HG03103 (cell line): ENCODE measurements at regions not wholly inside any gene's neighbourhood (a gene's known extent, or its start where the extent isn't known, plus 50 kb on each side); places are given as distances from the start of the nearest gene placed in this dataset.

ENCODE experiments used
- ATAC-seq: cut with Tn5 transposase; IDR thresholded peaks from one replicate; pipeline ENCODE4 v1.9.1; 2021; ENCODE audit warnings: low read depth; ENCODE audit not compliant: unreplicated experiment

DNA sequence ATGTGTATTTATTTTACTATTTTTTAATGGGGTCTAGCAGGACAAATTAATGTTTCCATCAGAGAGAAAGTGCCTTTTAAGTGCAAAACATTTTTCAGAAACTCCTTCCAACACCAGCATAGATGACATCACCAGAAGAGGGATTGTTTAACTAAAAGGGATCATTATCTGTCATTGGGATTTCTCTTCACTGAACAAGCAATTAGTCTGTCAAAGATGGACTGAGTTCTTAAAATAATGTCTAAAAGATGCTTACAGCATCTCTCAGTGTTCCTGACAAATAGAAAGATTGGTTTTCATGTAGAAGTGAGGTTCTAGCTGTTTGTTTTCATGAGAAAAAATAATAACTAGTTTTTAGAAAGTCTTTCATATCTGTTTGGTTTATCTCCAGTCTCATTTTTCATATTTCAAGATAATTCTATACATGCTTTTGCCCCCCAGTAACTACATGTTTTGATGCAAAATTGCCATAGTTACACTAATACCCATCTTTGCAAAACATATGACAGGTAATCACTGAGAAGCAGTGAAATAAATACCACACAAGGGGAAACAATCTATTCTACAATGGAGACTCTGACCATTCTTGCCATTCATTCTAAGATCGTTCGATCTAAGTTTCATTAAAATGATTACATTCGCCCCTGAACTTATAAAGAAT is 850.3 kb downstream of the GALC start:
- ATAC-seq, result no peak

DNA sequence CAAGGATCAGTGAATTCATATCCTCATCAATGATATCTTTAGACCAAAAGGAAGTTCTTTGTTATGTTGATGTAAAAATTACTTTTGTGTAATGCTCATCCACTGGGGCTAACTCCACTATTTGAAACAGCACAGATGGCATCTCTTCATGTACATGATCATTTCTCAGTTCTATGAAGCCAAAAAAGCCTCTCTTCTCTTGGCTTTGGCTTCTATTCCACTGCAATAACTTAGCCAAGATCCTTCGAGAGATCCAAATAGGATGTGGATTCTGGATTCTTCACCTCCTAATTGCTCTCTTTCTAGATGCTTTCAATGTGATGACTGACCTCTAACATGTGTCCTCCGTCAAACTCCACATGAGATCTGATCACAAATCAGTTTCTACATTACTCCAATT is 851.2 kb downstream of the GALC start:
- no peak for ATAC-seq

DNA sequence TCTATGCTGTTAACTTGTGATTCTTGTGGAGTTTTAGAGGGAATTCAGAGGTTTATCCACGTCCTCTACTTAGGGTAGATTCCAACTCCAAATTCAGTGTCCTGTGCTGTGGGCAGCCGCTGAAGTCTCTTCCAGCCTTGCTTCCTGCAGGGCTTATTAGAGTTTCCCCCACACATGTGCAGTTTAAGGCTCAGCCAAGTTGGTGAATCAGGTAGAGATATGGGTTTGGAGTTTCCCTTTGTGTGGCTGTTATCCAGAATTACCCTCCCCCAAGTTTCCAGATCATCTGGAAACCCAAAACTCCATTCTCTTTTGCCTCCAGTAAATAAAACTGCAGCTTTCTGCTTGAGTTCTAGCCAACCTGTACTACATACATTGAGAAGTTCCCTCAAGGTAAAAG is 853.7 kb downstream of the GALC start:
- ATAC-seq, result no peak

DNA sequence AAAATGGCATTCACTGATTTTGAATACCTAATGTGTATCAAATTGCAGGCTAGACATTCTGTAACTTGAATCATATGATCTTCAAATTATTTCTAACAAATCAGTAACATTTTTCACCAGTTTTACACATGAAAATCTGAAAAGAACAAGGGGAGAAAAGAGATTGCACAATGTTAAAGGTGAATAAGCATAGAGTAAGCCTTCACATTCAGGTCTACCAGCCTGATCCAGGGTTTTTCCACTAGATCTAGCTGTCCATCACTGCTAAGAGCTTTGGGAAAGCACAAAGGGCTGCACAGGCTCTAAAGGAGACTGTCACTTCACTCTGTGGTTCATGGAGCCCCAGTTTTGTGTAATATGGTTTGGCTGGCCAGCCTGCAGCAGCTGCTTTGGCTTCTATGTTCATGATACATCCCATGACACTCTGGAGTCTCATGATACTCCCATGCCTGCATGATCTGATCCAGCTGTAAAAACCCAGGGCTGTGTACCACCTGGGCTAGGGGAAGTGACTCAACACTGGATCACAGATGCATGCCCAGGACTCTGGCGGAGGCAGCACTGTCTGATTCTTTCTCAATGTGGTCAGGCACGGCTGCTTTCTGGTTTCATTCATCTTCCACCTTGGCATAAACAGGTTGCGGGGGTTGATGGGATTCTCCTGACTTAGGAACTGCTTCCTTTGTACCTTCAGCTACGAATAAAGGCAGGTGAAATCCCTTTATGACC is 859.7 kb downstream of the GALC start:
- ATAC-seq, result no peak

DNA sequence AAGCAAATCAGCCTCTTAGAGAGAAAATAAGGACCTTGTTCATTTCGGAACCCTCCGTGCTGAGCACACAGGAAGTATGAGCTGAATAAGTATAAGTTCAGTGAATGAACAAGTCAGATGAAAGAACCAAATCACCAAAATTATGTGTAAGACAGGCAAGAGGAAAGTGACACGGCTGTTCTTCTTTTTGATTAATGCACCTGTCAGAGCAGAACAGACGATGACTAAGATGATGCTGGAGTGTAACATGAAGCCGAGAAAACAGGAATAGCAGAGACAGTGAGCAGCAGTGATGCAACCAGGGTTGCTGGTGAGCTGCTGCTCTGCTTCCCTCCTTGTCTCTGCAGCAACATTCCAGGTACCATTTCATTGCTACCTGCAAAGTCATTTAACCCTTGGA is 861.1 kb downstream of the GALC start:
- ATAC-seq, result no peak

DNA sequence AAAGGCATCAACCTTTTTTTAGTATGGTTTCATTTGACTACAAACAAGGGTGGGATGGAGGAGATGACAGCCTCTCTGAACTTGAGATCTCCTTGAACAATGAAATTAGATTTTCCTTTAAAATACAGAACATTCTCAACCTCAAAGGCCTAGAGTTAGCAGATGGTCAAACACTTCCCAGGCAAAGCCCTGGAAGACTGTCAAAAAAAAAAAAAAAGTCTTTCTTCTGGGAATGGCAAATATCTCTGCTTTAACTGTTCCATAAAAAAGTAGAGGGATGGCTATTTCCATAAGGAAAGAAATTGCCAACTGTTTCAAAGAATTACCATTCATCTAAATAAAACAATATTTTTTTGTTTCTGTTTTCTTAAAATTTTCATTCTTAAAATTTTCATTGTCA is 870.8 kb downstream of the GALC start:
- ATAC-seq, result no peak

DNA sequence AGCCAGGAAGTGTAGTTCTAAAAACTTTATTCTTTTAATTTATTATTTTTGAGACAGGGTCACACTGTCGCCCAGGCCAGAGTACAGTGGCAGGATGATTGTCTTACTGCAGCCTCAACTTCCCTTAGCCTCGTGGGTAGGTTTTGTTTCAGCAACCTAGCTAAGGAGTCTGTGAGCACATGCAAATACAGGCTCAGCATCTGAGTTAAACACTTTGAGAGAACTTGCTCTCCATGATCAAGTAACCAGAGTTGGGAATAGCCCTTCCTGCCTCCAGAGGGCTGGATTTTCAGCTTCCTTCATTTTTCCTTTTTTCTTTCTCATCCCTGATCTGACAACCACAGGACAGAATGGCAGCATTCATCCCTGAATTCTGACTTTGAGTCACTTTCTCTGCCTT is 871.3 kb downstream of the GALC start:
- no peak for ATAC-seq

DNA sequence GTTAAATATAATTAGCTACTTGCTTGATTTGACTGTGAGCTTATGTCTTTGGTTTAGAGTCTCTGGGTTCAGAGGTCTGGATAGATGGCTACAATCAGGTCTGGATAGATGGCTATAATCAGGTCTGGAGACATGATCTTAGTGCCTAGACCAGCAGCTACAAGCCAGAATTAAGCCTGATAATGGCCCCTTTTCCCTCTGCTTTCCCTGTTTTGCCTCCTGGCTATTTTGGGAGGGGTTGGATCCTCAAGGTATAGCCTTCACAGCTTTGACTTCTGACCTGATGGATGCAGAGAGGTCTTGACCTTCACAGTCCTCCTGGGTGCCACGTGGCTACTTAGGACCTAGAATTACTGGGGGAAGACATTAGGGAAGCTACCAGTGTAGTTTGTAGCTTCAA is 877.7 kb downstream of the GALC start:
- ATAC-seq, result no peak

DNA sequence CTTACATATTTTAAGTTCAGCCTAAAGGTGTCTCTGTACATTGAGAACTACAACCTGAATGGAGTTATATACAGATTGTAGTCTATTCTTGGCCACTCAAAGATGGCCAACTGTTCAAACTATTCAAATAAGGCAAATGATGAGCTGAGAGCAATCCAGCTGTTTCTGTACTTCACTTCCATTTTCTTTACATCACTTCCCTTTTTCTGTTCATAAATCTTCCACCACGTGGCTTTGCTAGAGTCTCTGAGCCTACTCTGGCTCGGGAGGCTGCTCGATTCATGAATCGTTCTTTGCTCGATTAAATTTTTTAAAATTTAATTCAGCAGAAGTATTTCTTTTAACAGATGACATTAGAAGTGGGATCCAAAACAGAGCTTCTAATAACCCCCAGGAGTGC is 879.7 kb downstream of the GALC start:
- ATAC-seq, result no peak

DNA sequence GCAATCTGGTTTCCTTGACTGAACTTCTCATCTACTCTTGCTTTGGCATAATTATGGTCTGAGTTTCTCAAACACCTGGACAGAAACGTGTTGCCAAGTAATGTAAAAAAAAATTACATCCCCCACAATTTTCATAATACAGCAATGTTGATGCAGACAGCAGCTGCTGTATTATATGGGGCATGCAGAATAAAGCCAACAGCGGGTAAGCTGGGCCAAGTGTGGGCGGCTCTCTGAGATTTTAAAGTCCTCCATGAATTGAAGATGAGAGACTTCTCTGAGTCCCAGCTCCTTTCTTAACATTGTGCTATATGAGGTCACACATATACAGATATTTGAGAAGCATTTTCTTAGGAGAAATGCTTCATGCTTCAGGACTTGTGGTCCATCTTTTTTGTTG is 881.2 kb downstream of the GALC start:
- ATAC-seq, result no peak

DNA sequence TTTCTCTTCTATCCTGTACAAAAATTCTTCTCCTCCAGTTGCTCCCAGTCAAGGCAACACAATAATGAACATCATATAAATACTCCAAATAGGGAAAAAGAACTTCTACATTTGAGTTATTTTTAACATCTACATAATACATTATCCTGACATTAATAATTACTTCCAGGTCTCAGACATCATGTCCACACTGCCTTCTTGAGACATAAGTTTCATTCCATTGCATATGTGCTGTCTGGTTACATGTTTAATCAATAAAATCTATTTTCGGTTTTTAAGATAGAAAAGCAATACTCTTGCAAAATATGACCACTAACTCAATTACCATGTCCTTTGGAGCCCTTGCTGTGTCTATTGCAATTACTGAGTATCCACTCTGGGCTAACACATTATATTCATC is 881.9 kb downstream of the GALC start:
- no peak for ATAC-seq

DNA sequence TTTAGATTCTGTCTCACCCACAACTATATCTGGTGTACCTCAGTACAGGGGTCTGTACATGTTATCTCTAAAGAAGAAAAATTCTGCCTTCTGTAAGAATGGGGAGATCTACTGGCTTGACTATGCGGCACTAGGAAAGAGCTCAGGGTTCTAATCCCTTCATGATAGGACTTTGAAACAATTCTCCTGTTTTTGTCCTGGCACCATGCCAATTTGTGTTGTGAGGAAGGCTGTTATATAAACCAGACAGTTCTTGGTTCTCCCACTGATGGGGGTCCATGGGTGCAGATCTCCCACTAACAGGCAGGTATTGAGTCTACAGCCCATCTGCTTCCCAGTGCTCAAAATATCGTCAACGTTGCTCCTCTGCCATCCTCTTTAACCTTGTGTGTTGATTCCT is 883.7 kb downstream of the GALC start:
- no peak for ATAC-seq

DNA sequence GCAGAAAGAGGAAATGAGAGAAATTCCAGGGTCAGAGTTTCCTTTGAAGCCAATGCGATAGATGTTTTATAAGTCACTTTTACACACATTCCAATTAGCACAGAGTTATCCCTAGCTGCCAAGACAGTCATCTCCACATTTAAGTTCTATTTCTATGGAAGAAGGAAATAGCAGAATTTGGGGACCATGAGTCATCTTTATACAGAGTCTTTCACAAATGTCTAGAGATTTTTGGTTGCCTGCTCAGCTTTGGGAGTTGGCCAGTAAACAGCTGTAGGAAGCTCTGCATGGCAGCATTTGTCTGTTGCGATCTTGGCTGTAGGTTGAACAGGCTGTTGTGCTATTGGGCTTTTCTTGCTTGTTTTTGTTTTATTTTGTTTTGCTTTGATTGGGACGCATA is 884.3 kb downstream of the GALC start:
- ATAC-seq, result no peak

DNA sequence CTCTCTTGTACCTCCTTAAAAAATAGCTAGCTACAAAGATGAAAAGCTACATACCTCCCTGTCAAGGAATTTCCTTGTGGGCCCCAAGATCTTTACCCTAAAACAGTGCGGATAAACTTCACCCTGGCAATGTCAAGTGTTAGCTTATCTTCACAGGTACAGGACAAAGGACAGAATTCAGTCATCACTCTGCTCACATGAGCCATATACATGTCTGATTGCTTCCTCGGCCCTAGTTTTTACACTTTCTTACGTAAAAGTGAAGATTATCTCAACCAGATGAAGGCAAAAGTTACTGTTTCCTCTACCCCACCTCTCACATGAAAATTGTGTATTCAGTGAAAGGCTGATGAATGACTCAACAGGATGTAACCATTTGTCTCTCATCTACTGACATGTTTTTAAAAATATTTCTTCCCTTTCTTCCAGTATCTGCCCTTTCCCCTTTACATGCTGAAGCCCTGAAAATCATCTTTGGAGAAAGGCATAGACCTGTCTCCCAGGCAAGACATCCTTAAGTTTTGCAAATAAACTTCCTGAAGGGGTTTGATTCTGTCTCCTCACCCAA is 890.1 kb downstream of the GALC start:
- no peak for ATAC-seq

DNA sequence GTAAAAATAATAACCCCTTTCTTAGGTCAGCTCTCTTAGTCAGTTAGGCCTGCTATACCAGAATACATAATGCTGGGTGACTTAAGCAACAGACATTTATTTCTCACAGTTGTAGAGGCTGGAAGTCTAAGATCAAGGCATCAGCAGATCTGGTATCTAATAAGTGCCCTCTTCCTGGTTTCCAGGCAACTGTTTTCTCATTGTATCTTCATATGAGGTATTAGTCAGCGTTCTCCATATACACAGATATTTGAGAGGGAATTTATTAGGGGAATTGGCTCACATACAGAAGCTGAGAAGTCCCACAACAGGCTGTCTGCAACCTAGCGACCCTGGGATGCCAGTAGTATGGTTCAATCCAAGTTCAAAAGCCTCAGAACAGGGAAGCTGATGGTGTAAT is 896.0 kb downstream of the GALC start:
- ATAC-seq, result no peak

DNA sequence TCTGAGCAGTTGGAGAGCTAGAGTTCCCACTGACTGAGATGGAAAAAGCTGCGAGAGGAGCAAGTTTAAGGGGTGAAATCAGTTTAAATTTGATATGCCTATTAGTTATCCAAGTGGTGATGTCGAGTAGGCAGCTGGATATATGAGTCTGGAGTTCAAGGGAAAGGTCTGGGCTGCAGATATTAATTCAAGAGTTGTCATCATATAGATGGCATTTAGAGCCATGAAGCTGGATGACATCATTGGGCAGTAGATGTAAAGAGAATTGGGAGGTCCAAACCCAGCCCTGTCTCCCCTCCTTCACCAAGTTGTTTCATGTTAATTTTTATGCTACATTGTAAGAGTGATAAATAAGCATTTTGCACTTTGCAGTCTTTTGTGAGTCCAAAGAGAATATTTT is 898.1 kb downstream of the GALC start:
- ATAC-seq, result no peak

DNA sequence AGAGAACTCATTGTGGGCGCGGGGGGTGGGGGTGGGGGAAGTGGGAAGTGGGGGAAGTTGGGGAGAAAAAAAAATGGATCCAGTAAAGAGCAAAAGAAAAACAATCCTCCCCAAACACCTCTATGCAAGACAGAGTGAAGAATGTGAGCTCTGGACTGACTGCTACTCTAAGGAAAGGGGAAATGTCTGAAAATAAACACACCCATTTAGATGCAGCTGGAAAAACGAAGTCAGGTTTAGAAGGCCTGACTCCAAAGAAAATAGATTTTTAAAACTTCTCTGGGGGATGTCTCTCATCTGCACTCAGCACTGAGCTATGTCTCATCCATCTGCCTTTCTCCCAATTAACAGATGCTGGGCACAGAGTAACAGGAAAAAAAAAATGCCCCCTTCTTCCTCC is 904.4 kb downstream of the GALC start:
- ATAC-seq, result no peak

DNA sequence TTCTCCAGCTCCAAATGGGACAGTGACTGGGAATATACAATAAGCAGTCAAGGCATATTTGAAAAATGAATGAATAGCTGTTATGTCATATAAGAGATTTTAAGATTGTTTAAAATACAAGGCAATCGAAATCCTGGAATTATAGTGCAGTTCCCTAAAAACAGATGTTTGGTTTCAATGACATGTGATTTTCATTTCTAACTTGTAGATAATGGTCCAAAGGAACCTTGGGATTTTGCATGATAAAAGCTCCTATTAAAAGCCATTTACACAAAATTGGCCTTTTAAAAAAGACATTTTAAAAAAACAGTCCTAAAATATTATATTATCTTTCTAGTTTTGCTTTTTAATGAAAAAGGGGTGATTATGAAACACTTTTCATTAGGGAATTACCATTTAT is 905.1 kb downstream of the GALC start:
- ATAC-seq, result no peak

DNA sequence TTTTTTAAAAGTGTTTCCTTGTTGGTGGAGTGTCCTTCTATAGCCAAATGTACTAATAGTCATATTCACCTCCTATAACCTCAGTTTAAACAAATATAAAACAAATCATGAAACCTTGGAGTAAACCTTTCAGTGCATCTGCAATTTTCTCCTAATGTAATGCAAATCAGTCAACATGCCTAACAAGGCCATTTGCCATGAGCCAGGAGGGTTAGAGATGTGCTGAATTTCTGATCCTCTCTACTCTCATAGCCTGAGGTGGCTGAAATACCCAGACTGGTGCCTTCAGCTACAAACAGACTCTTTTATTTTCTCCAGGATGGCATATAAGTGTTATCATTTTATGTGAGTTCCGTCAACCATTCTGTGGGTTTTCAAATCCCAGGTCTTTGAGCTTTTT is 908.1 kb downstream of the GALC start:
- ATAC-seq, result no peak

DNA sequence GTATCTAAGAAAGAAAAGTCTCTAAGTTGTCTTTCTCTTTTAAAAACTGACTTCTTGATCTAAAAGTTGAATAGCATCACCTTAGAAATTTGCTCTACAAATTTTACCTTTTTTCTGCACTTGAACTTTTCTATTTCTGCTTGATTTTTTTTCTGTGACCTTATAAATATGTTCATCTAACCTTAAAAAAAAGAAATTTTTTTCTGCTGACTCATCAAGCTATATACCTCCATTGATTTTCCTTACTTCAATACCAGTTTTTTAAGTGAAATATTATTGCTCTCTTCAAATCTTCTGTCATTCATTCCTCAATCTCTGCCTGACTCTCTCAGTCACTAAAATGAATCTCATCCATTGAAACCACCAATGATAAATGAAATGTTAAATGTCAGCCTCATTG is 910.1 kb downstream of the GALC start:
- ATAC-seq, result no peak

DNA sequence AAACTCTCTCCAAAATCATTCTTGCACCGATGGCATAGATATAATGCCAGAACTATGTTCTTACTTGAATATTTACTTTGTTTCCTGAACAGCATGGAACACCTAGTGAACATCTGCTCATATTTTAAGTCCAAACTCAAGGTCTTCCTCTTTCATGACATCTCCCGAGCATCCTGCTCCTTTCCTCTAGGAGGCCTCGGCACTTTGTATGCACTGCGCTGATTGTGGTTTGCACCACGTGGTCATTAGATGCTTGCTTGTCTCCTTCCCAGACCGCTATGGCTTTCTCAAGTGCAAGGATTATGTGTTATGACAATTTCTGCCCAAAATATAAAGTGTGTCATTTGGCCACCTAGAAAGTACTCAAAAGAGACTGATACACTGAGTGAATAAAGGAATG is 912.0 kb downstream of the GALC start:
- ATAC-seq, result no peak

DNA sequence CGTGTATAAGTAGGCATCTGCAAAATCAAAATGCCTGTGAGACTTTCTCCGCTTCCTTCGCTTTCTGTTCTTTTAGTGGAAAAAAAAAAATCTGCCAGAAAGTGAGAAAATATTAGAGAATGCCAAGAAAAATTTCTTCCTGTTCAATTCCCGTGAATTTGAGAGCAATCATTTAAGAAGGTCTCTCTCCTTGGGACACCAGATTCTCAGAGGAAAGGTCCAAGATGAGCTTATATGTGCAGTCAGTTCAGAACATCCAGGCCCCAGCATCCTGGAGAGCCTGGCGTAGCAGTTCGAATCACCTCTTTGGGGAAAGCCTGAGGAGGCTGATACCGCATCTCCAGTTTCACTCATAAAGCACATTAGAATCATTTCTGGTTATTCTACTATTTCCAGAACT is 912.8 kb downstream of the GALC start:
- no peak for ATAC-seq
